ENCODE measurements at regions not wholly inside any gene's neighbourhood (a gene's known extent, or its start where the extent isn't known, plus 50 kb on each side); places are given as distances from the start of the nearest gene placed in this dataset.
"Not testable (repeated sequence)": the region's sequence is repeated elsewhere in the genome, so short reads cannot be mapped to it uniquely, and the experiment has no call there.

GRCh38 chr6:113718588-113718987 lies 138.6 kb upstream of the MARCKS start:
- H3K27ac Mint-ChIP-seq: no peak overlapping the region
- no peaks in the 10 kb centered on the region for H3K9me3 Mint-ChIP-seq
- peaks cover 12% of the 10 kb centered on the region for H3K4me1 Mint-ChIP-seq
- ChIA-PET CTCF (no interaction called here), POLR2A (interaction anchor here (0.6 kb wide), 1 partner anchor 63 kb away, joined by 3 read pairs; no protein-coding TSS in a partner anchor)
- DNase-seq (no peak), ATAC-seq (ENCODE audit: low read depth) (no peak)
- H3K4me3 Mint-ChIP-seq: no peak overlapping the region
- intact Hi-C loops (cut with micrococcal nuclease): no loop called here
- no peaks in the 10 kb centered on the region for H3K36me3 Mint-ChIP-seq (ENCODE audit: low read depth)
- no peaks in the 10 kb centered on the region for H3K27me3 Mint-ChIP-seq
- TF ChIP-seq CTCF (IDR thresholded peaks at IDR 0.05): no peak

GRCh38 chr6:113719064-113719463 lies 138.1 kb upstream of the MARCKS start:
- CTCF ChIA-PET: no interaction called here
- H3K27ac Mint-ChIP-seq: no peak overlapping the region
- ATAC-seq (ENCODE audit: low read depth): no peak
- H3K36me3 Mint-ChIP-seq (ENCODE audit: low read depth): no peaks in the 10 kb centered on the region
- peaks cover 12% of the 10 kb centered on the region for H3K4me1 Mint-ChIP-seq
- H3K9me3 Mint-ChIP-seq: no peaks in the 10 kb centered on the region
- no peak overlapping the region for H3K4me3 Mint-ChIP-seq
- POLR2A ChIA-PET: no interaction called here
- no peak for TF ChIP-seq CTCF (IDR thresholded peaks at IDR 0.05)
- H3K27me3 Mint-ChIP-seq: no peaks in the 10 kb centered on the region
- DNase-seq: no peak
- intact Hi-C loops (cut with micrococcal nuclease): no loop called here

GRCh38 chr6:113719545-113719944 lies 137.6 kb upstream of the MARCKS start:
- no peaks in the 10 kb centered on the region for H3K27me3 Mint-ChIP-seq
- POLR2A ChIA-PET: interaction anchor here (0.6 kb wide), 1 partner anchor 77 kb away, joined by 4 read pairs; no protein-coding TSS in a partner anchor
- no peak for TF ChIP-seq CTCF (IDR thresholded peaks at IDR 0.05)
- intact Hi-C loops (cut with micrococcal nuclease): no loop called here
- no peak for ATAC-seq (ENCODE audit: low read depth)
- peaks cover 12% of the 10 kb centered on the region for H3K4me1 Mint-ChIP-seq
- H3K27ac Mint-ChIP-seq: no peak overlapping the region
- H3K36me3 Mint-ChIP-seq (ENCODE audit: low read depth): no peaks in the 10 kb centered on the region
- DNase-seq: no peak
- no peaks in the 10 kb centered on the region for H3K9me3 Mint-ChIP-seq
- CTCF ChIA-PET: no interaction called here
- no peak overlapping the region for H3K4me3 Mint-ChIP-seq

- POLR2A ChIA-PET: no interaction called here
- Mint-ChIP-seq H3K9me3 (no peaks in the 10 kb centered on the region), H3K27ac (no peak overlapping the region), H3K4me3 (no peak overlapping the region), H3K36me3 (ENCODE audit: low read depth) (no peaks in the 10 kb centered on the region), H3K4me1 (peaks cover 12% of the 10 kb centered on the region), H3K27me3 (no peaks in the 10 kb centered on the region)
- CTCF ChIA-PET: no interaction called here
- no peak for TF ChIP-seq CTCF (IDR thresholded peaks at IDR 0.05)
- intact Hi-C loops (cut with micrococcal nuclease): no loop called here
- ATAC-seq (ENCODE audit: low read depth) (no peak), DNase-seq (no peak)
Measured at GRCh38 chr6:113723182-113723581, 134.0 kb upstream of the MARCKS start.

- H3K4me1 Mint-ChIP-seq; DNase-seq; H3K36me3 Mint-ChIP-seq (ENCODE audit: low read depth); intact Hi-C loops (cut with micrococcal nuclease); H3K9me3 Mint-ChIP-seq; H3K27ac Mint-ChIP-seq; ATAC-seq (ENCODE audit: low read depth); H3K27me3 Mint-ChIP-seq; CTCF ChIA-PET; H3K4me3 Mint-ChIP-seq: not testable (repeated sequence)
- POLR2A ChIA-PET: interaction anchor here (0.6 kb wide), 1 partner anchor 148 kb away, joined by 5 read pairs; no protein-coding TSS in a partner anchor
Measured at GRCh38 chr6:113724927-113725326, 132.2 kb upstream of the MARCKS start.

- Mint-ChIP-seq H3K36me3 (ENCODE audit: low read depth) (no peaks in the 10 kb centered on the region), H3K4me1 (peaks cover 7% of the 10 kb centered on the region), H3K27ac (no peak overlapping the region), H3K4me3 (no peak overlapping the region), H3K27me3 (no peaks in the 10 kb centered on the region), H3K9me3 (no peaks in the 10 kb centered on the region)
- DNase-seq (no peak), ATAC-seq (ENCODE audit: low read depth) (no peak)
- intact Hi-C loops (cut with micrococcal nuclease): no loop called here
- ChIA-PET POLR2A (interaction anchor here (0.6 kb wide), 1 partner anchor 57 kb away, joined by 4 read pairs; no protein-coding TSS in a partner anchor), CTCF (no interaction called here)
- no peak for TF ChIP-seq CTCF (IDR thresholded peaks at IDR 0.05)
Measured at GRCh38 chr6:113731541-113731940, 125.6 kb upstream of the MARCKS start.
